ENCODE measurements at regions not wholly inside any gene's neighbourhood (a gene's known extent, or its start where the extent isn't known, plus 50 kb on each side); places are given as distances from the start of the nearest gene placed in this dataset.

DNA sequence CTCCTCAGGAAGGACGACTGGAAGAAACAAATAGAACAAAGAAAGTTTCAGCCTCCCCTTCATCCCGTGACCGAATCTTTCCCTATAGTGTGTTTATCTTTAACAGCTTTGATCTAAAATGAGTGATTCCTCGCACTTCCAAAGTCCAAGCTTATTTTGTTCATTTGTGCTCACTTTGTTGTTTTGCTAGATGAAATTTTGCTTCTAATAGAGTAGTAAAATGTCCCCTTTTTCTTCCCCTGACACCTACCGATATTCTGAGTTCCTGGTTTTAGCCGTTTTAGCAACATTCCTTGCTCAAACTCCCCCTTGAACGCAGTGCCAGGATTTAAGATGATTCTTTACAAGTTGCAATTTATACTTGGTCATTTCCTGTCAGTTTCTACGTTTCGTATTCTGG lies 204.2 kb downstream of the FGF9 start:
- H3K9me3 ChIP-seq (replicated peaks; ENCODE audit: control insufficient read depth, insufficient read depth, low read depth, low read length) = no peaks in the 10 kb centered on the region
- H4K20me1 ChIP-seq (replicated peaks; ENCODE audit: control insufficient read depth, insufficient read depth, low read length) = no peaks in the 10 kb centered on the region
- no peaks in the 10 kb centered on the region for H3K36me3 ChIP-seq (ENCODE audit: control insufficient read depth, insufficient read depth, low read length)
- H2AFZ ChIP-seq (ENCODE audit: low read depth, low read length) = no peak overlapping the region
- H3K9ac ChIP-seq (ENCODE audit: insufficient read depth in 1 of 2, low read depth in 2 of 2, low read length in 2 of 2) = no peak overlapping the region
- H3K79me2 ChIP-seq (ENCODE audit: control insufficient read depth, insufficient read depth, low read length) = no peaks in the 10 kb centered on the region
- WGBS (ENCODE audit: insufficient coverage, low coverage, missing lambda C conversion rate) = 1% methylated on average over 9 of the region's 9 CpGs
- FAIRE-seq (no peak), ATAC-seq (no peak), DNase-seq (ENCODE audit: extremely low read depth in 1 of 4, low spot score in 3 of 4) (no peak)
- BruUV-seq (replicated peaks) = no TSS peak
- H3K27me3 ChIP-seq (ENCODE audit: control insufficient read depth in 2 of 2, insufficient read depth in 2 of 2, low read length in 2 of 2) = no peaks in the 10 kb centered on the region; a peak in 1 of 5 replicates
- H3K4me2 ChIP-seq (ENCODE audit: insufficient read depth, low read length) = no peak overlapping the region
- H3K9me1 ChIP-seq (ENCODE audit: control insufficient read depth, insufficient read depth, low read length) = no peaks in the 10 kb centered on the region
- H3K4me3 ChIP-seq = no peak overlapping the region
- H3K4me1 ChIP-seq (replicated peaks in 1 of 2; ENCODE audit: control insufficient read depth in 2 of 2, insufficient read depth in 2 of 2, low read length in 2 of 2) = no peaks in the 10 kb centered on the region
- intact Hi-C loops (cut with micrococcal nuclease) = no loop called here
- H3K27ac ChIP-seq (ENCODE audit: extremely low read depth, low read depth, low read length) = no peak overlapping the region
- in situ Hi-C loops (cut with MboI) = no loop called here
- POLR2A ChIA-PET = no interaction called here
- CTCF ChIA-PET (ENCODE audit: low intra/inter-chr PET ratio) = no interaction called here
- TF ChIP-seq, protein P1, sequence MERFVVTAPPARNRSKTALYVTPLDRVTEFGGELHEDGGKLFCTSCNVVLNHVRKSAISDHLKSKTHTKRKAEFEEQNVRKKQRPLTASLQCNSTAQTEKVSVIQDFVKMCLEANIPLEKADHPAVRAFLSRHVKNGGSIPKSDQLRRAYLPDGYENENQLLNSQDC (CRISPR knock-in tag; IDR thresholded peaks at IDR 0.05) = no peak
- TF ChIP-seq, protein P2, sequence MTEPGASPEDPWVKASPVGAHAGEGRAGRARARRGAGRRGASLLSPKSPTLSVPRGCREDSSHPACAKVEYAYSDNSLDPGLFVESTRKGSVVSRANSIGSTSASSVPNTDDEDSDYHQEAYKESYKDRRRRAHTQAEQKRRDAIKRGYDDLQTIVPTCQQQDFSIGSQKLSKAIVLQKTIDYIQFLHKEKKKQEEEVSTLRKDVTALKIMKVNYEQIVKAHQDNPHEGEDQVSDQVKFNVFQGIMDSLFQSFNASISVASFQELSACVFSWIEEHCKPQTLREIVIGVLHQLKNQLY (CRISPR knock-in tag; conservative IDR thresholded peaks at IDR 0.05) = no peak
- TF ChIP-seq SAP30 (IDR thresholded peaks at IDR 0.05; ENCODE audit: borderline replicate concordance, insufficient read depth, low read depth, low read length, poor library complexity, severe bottlenecking) (no peak), CHD1 (IDR thresholded peaks at IDR 0.05; ENCODE audit: low read length) (no peak), FOXK1 (CRISPR knock-in tag; IDR thresholded peaks at IDR 0.05; ENCODE audit: borderline replicate concordance) (no peak), ILF3 (IDR thresholded peaks at IDR 0.05; ENCODE audit: borderline replicate concordance) (no peak), EP400 (IDR thresholded peaks at IDR 0.05) (no peak), ZNF239 (CRISPR knock-in tag; IDR thresholded peaks at IDR 0.05) (no peak), SNRNP70 (optimal IDR thresholded peaks at IDR 0.05; ENCODE audit: low read depth, low read length) (no peak), PCBP1 (IDR thresholded peaks at IDR 0.05; ENCODE audit: low read depth, low read length, poor library complexity, severe bottlenecking) (no peak), RBBP5 (IDR thresholded peaks at IDR 0.05; ENCODE audit: borderline replicate concordance, insufficient read depth, low read length, poor library complexity, severe bottlenecking) (no peak), PPARD (CRISPR knock-in tag; IDR thresholded peaks at IDR 0.05) (no peak), ZNF444 (CRISPR knock-in tag; IDR thresholded peaks at IDR 0.05) (no peak)
- TF ChIP-seq, protein P3, sequence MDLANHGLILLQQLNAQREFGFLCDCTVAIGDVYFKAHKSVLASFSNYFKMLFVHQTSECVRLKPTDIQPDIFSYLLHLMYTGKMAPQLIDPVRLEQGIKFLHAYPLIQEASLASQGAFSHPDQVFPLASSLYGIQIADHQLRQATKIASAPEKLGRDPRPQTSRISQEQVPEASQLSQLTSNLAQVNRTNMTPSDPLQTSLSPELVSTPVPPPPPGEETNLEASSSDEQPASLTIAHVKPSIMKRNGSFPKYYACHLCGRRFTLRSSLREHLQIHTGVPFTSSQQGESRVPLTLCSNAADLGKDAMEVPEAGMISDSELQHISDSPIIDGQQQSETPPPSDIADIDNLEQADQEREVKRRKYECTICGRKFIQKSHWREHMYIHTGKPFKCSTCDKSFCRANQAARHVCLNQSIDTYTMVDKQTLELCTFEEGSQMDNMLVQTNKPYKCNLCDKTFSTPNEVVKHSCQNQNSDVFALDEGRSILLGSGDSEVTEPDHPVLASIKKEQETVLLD (IDR thresholded peaks at IDR 0.05) = no peak
- TF ChIP-seq, protein P4, sequence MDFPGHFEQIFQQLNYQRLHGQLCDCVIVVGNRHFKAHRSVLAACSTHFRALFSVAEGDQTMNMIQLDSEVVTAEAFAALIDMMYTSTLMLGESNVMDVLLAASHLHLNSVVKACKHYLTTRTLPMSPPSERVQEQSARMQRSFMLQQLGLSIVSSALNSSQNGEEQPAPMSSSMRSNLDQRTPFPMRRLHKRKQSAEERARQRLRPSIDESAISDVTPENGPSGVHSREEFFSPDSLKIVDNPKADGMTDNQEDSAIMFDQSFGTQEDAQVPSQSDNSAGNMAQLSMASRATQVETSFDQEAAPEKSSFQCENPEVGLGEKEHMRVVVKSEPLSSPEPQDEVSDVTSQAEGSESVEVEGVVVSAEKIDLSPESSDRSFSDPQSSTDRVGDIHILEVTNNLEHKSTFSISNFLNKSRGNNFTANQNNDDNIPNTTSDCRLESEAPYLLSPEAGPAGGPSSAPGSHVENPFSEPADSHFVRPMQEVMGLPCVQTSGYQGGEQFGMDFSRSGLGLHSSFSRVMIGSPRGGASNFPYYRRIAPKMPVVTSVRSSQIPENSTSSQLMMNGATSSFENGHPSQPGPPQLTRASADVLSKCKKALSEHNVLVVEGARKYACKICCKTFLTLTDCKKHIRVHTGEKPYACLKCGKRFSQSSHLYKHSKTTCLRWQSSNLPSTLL (IDR thresholded peaks at IDR 0.05) = no peak
- TF ChIP-seq, protein P5, sequence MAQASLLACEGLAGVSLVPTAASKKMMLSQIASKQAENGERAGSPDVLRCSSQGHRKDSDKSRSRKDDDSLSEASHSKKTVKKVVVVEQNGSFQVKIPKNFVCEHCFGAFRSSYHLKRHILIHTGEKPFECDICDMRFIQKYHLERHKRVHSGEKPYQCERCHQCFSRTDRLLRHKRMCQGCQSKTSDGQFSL (CRISPR knock-in tag; IDR thresholded peaks at IDR 0.05) = no peak
- TF ChIP-seq, protein P5 (tag; IDR thresholded peaks at IDR 0.05) = no peak
